K562 (cell line): ENCODE measurements at regions not wholly inside any gene's neighbourhood (a gene's known extent, or its start where the extent isn't known, plus 50 kb on each side); places are given as distances from the start of the nearest gene placed in this dataset.
A peak's percentile ranks its signal among the peaks of the same experiment; 100 is the strongest.

Experiments used
- GATAD2B ChIP-seq: fragments of 450-650 bp; IDR thresholded peaks from 2 replicates; pipeline ENCODE4 v1.6.1; 2017; ENCODE audit warnings: mild to moderate bottlenecking, borderline replicate concordance
- TF ChIP-seq, protein P1 (sequence below): fragments of 450-650 bp; IDR thresholded peaks from 2 replicates; pipeline ENCODE4 v1.6.1; 2016; ENCODE audit warnings: mild to moderate bottlenecking, moderate library complexity

DNA sequence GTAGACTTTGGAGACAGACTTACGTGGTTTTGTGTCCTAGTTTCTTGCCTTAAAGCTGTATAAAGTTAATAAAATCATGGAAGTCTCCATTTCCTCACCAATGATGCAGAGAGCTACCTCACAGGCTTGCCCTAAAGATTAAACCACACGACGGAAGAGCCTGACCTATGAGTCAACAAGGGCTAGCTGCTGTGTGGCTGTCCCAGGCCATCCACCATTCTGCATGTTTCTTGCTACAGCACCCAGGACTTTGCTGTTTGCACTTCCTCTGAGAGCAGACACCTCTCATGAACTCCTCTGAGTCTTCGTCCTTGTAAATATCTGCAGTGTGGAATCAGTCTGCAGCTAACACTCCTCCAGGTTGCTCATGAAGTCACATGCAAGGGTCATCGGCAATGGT is 160.0 kb upstream of the TRIB2 start (continued):
- TF ChIP-seq, protein P1, sequence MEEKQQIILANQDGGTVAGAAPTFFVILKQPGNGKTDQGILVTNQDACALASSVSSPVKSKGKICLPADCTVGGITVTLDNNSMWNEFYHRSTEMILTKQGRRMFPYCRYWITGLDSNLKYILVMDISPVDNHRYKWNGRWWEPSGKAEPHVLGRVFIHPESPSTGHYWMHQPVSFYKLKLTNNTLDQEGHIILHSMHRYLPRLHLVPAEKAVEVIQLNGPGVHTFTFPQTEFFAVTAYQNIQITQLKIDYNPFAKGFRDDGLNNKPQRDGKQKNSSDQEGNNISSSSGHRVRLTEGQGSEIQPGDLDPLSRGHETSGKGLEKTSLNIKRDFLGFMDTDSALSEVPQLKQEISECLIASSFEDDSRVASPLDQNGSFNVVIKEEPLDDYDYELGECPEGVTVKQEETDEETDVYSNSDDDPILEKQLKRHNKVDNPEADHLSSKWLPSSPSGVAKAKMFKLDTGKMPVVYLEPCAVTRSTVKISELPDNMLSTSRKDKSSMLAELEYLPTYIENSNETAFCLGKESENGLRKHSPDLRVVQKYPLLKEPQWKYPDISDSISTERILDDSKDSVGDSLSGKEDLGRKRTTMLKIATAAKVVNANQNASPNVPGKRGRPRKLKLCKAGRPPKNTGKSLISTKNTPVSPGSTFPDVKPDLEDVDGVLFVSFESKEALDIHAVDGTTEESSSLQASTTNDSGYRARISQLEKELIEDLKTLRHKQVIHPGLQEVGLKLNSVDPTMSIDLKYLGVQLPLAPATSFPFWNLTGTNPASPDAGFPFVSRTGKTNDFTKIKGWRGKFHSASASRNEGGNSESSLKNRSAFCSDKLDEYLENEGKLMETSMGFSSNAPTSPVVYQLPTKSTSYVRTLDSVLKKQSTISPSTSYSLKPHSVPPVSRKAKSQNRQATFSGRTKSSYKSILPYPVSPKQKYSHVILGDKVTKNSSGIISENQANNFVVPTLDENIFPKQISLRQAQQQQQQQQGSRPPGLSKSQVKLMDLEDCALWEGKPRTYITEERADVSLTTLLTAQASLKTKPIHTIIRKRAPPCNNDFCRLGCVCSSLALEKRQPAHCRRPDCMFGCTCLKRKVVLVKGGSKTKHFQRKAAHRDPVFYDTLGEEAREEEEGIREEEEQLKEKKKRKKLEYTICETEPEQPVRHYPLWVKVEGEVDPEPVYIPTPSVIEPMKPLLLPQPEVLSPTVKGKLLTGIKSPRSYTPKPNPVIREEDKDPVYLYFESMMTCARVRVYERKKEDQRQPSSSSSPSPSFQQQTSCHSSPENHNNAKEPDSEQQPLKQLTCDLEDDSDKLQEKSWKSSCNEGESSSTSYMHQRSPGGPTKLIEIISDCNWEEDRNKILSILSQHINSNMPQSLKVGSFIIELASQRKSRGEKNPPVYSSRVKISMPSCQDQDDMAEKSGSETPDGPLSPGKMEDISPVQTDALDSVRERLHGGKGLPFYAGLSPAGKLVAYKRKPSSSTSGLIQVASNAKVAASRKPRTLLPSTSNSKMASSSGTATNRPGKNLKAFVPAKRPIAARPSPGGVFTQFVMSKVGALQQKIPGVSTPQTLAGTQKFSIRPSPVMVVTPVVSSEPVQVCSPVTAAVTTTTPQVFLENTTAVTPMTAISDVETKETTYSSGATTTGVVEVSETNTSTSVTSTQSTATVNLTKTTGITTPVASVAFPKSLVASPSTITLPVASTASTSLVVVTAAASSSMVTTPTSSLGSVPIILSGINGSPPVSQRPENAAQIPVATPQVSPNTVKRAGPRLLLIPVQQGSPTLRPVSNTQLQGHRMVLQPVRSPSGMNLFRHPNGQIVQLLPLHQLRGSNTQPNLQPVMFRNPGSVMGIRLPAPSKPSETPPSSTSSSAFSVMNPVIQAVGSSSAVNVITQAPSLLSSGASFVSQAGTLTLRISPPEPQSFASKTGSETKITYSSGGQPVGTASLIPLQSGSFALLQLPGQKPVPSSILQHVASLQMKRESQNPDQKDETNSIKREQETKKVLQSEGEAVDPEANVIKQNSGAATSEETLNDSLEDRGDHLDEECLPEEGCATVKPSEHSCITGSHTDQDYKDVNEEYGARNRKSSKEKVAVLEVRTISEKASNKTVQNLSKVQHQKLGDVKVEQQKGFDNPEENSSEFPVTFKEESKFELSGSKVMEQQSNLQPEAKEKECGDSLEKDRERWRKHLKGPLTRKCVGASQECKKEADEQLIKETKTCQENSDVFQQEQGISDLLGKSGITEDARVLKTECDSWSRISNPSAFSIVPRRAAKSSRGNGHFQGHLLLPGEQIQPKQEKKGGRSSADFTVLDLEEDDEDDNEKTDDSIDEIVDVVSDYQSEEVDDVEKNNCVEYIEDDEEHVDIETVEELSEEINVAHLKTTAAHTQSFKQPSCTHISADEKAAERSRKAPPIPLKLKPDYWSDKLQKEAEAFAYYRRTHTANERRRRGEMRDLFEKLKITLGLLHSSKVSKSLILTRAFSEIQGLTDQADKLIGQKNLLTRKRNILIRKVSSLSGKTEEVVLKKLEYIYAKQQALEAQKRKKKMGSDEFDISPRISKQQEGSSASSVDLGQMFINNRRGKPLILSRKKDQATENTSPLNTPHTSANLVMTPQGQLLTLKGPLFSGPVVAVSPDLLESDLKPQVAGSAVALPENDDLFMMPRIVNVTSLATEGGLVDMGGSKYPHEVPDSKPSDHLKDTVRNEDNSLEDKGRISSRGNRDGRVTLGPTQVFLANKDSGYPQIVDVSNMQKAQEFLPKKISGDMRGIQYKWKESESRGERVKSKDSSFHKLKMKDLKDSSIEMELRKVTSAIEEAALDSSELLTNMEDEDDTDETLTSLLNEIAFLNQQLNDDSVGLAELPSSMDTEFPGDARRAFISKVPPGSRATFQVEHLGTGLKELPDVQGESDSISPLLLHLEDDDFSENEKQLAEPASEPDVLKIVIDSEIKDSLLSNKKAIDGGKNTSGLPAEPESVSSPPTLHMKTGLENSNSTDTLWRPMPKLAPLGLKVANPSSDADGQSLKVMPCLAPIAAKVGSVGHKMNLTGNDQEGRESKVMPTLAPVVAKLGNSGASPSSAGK = peak; percentile 28; the same call in 1 of the 2 replicates
- no peak for TF ChIP-seq GATAD2B
